ENCODE measurements at regions not wholly inside any gene's neighbourhood (a gene's known extent, or its start where the extent isn't known, plus 50 kb on each side); places are given as distances from the start of the nearest gene placed in this dataset.

- no peak for TF ChIP-seq POLR2A (IDR thresholded peaks at IDR 0.05; ENCODE audit: extremely low read depth, insufficient read length)
- TF ChIP-seq, protein P1, sequence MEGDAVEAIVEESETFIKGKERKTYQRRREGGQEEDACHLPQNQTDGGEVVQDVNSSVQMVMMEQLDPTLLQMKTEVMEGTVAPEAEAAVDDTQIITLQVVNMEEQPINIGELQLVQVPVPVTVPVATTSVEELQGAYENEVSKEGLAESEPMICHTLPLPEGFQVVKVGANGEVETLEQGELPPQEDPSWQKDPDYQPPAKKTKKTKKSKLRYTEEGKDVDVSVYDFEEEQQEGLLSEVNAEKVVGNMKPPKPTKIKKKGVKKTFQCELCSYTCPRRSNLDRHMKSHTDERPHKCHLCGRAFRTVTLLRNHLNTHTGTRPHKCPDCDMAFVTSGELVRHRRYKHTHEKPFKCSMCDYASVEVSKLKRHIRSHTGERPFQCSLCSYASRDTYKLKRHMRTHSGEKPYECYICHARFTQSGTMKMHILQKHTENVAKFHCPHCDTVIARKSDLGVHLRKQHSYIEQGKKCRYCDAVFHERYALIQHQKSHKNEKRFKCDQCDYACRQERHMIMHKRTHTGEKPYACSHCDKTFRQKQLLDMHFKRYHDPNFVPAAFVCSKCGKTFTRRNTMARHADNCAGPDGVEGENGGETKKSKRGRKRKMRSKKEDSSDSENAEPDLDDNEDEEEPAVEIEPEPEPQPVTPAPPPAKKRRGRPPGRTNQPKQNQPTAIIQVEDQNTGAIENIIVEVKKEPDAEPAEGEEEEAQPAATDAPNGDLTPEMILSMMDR (IDR thresholded peaks at IDR 0.05; ENCODE audit: low read depth, low read length), result no peak
These were observed 222.8 kb upstream of the TBL1XR1 start for GRCh38 chr3:177419904-177420601.
